Stimulated activated CD4-positive, alpha-beta T cell treated with anti-CD3 and anti-CD28 coated beads, TNF-alpha, amount 100 ng/mL, for 24 hours (primary cell): ENCODE measurements at regions not wholly inside any gene's neighbourhood (a gene's known extent, or its start where the extent isn't known, plus 50 kb on each side); places are given as distances from the start of the nearest gene placed in this dataset.
"Not testable (repeated sequence)": the region's sequence is repeated elsewhere in the genome, so short reads cannot be mapped to it uniquely, and the experiment has no call there.

Experiments used
- DNase-seq, 3 experiments: peaks; one replicate each; pipeline ENCODE4 v3.0.0-alpha.2; 2020; ENCODE audit warnings: low read depth in 3 of 3

DNA sequence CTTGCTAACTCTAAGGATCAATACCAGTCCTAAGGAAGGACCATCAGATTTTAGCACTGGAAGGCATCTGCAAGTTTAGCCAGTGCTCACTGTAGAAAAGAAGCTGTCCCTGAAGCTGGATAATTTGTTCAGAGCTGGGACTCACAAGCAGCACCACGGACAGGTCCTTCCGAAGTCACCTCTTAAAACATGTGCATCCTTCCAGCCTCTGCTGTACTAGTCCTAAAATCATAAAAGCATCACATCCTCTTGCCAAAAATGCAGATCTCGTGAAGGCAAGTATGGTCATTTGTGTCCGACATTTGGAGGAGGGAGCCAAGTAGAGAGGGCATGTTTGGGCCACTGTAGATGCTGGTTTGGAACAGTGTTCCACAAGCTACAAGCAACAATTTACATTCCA lies 506.9 kb downstream of the RBFOX1 start:
- DNase-seq, result no peak

- no peak for DNase-seq
These were observed 502.3 kb downstream of the RBFOX1 start for GRCh38 chr16:7834771-7835431.

- DNase-seq, result no peak
These were observed 488.2 kb downstream of the RBFOX1 start for GRCh38 chr16:7820816-7821215.

DNA sequence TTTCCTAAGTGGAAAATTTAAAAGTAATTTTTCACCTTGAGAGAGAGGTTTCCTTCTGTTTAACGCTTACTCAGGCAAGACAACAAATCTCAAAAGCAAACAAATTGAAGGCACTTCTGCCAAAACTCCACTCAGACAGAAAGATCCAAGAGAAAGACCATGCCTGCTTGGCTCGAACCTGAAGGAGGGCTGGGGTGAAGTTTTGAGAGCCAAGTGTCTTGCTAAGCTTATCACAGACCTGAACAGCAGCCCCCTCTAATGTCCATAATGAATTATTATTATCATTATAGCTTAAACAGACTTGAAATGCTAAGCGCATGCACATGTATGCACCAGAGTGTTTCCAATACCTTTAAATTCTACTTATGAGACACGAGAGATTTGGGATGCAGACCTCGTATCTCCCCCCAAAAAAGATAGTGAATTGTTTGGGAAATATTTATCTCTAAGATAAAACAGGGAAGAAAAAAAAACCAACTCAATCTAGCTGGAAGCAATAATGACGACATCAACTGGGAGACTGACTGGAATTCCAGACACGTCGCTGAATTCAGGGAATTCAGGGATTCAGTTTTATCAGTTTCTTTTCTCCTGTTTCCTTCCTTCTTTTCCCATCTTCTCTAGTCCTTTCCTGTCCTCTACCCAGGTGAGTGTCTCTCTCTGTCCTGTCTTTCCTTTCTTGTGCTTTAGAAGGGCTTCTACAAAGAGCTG lies 473.2 kb downstream of the RBFOX1 start:
- no peak for DNase-seq

- no peak for DNase-seq
These were observed 472.1 kb downstream of the RBFOX1 start for GRCh38 chr16:7804635-7805195.

DNA sequence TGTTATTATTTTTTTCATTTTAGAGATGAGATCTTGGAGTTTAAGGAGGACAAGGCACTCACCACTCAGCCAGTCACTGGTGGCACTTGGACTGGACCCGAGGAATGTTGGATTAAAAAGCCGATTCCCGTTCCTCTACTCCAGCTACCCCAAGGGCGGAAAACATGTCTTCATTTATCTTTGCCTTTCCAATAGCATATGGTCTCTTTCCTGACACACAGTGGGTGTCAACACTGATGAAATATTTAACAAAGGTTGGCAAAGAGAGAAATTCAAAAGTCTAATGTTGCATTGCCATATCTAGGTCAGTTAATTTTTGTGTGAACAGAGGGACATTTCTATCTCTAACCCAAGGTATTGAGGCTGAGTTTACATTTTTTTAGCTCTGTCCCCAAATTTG lies 459.7 kb downstream of the RBFOX1 start:
- DNase-seq, result no peak

GRCh38 chr16:7791028-7791590 lies 458.5 kb downstream of the RBFOX1 start:
- DNase-seq, result no peak

GRCh38 chr16:7775072-7775488 lies 442.4 kb downstream of the RBFOX1 start:
- no peak for DNase-seq

DNA sequence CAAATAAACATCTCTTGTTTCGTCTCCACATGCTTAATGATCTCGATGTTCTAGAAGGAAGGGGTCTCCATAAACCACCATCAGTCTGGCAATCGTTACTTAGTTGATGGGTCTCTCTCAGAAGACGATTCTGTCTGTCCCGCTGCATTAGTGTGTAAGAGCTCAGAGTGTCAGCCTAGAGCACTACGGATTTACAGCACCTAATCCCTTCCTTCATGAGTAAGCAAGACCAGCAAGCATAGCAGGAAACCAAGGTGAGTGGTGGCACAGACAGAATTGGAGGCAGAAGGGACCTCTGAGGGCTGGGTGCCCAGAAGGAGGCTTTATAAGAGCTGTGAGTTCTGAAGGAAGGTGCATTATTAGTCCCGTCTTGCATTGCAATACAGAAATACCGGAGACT lies 440.1 kb downstream of the RBFOX1 start:
- DNase-seq, result no peak

GRCh38 chr16:7769091-7769490 lies 436.4 kb downstream of the RBFOX1 start:
- DNase-seq, result not testable (repeated sequence)

GRCh38 chr16:7765079-7765550 lies 432.5 kb downstream of the RBFOX1 start:
- no peak for DNase-seq

GRCh38 chr16:7763111-7763510 lies 430.5 kb downstream of the RBFOX1 start:
- DNase-seq, result no peak
